Right atrium auricular region (tissue), 2 donors: ENCODE measurements at regions not wholly inside any gene's neighbourhood (a gene's known extent, or its start where the extent isn't known, plus 50 kb on each side); places are given as distances from the start of the nearest gene placed in this dataset.

Experiments used
- DNase-seq: peaks from one replicate; pipeline ENCODE4 v3.0.0-alpha.2; 2019; ENCODE audit warnings: low spot score
- H3K27ac ChIP-seq, 2 donors: fragments of 200-600 bp; sonication (generic); 1 replicate in 1 of 2; 2 replicates in 1 of 2; pipeline ENCODE4 v1.5.1; 2016 to 2019
- H3K27me3 ChIP-seq, 2 donors: fragments of 200-600 bp; sonication (generic); one replicate each; pipeline versions ENCODE4 v1.5.1 to v1.6.0; 2017 to 2019
- H3K36me3 ChIP-seq: fragments of 200-600 bp; sonication (generic); one replicate; pipeline ENCODE4 v1.5.1; 2016
- H3K4me1 ChIP-seq, 2 donors: fragments of 200-600 bp; sonication (generic); one replicate each; pipeline versions ENCODE4 v1.5.1 to v1.6.0; 2017 to 2019
- H3K4me3 ChIP-seq, 2 donors: fragments of 200-600 bp; sonication (generic); 1 replicate in 1 of 2; 2 replicates in 1 of 2; pipeline ENCODE4 v1.5.1; 2017 to 2019; ENCODE audit warnings: mild to moderate bottlenecking in 1 of 2, moderate library complexity in 1 of 2
- H3K9me3 ChIP-seq, 2 donors: fragments of 200-600 bp; sonication (generic); one replicate each; pipeline ENCODE4 v1.5.1; 2019
- CTCF ChIP-seq, 2 donors: fragments of 200-600 bp; sonication (generic); IDR thresholded peaks; one replicate each; pipeline ENCODE4 v1.5.1; 2019; ENCODE audit warnings: antibody characterized with exemption in 2 of 2

GRCh38 chr1:38623529-38623928, 236.0 kb downstream of the RRAGC start:
- Histone ChIP-seq H3K36me3 (no peaks in the 10 kb centered on the region), H3K4me1 (peaks cover 0 to 5% of the 10 kb centered on the region in 2 donors), H3K27me3 (no peaks in the 10 kb centered on the region), H3K27ac (no peak overlapping the region), H3K9me3 (peaks cover 0 to 1% of the 10 kb centered on the region in 2 donors), H3K4me3 (no peak overlapping the region)
- DNase-seq: no peak
- TF ChIP-seq CTCF (IDR thresholded peaks at IDR 0.05): no peak

GRCh38 chr1:38622197-38622596, 237.4 kb downstream of the RRAGC start:
- peaks cover 0 to 5% of the 10 kb centered on the region in 2 donors for H3K4me1 ChIP-seq
- H3K36me3 ChIP-seq: no peaks in the 10 kb centered on the region
- DNase-seq: no peak
- H3K9me3 ChIP-seq: no peaks in the 10 kb centered on the region
- H3K27me3 ChIP-seq: no peaks in the 10 kb centered on the region
- TF ChIP-seq CTCF (IDR thresholded peaks at IDR 0.05): no peak
- no peak overlapping the region for H3K4me3 ChIP-seq
- H3K27ac ChIP-seq: no peak overlapping the region

- Histone ChIP-seq H3K9me3 (no peaks in the 10 kb centered on the region), H3K4me3 (no peak overlapping the region), H3K27me3 (no peaks in the 10 kb centered on the region), H3K27ac (no peak overlapping the region), H3K4me1 (no peaks in the 10 kb centered on the region), H3K36me3 (no peaks in the 10 kb centered on the region)
- TF ChIP-seq CTCF (IDR thresholded peaks at IDR 0.05): no peak
- DNase-seq: no peak
These were observed 242.7 kb downstream of the RRAGC start for GRCh38 chr1:38616846-38617245.

GRCh38 chr1:38615680-38616079, 243.9 kb downstream of the RRAGC start:
- H3K4me3 ChIP-seq: no peak overlapping the region
- no peaks in the 10 kb centered on the region for H3K36me3 ChIP-seq
- H3K27me3 ChIP-seq: no peaks in the 10 kb centered on the region
- H3K9me3 ChIP-seq: no peaks in the 10 kb centered on the region
- no peak for TF ChIP-seq CTCF (IDR thresholded peaks at IDR 0.05)
- no peaks in the 10 kb centered on the region for H3K4me1 ChIP-seq
- DNase-seq: no peak
- H3K27ac ChIP-seq: no peak overlapping the region

- Histone ChIP-seq H3K9me3 (no peaks in the 10 kb centered on the region), H3K36me3 (no peaks in the 10 kb centered on the region), H3K4me1 (no peaks in the 10 kb centered on the region), H3K27me3 (no peaks in the 10 kb centered on the region), H3K4me3 (no peak overlapping the region), H3K27ac (no peak overlapping the region)
- no peak for TF ChIP-seq CTCF (IDR thresholded peaks at IDR 0.05)
- no peak for DNase-seq
These were observed 244.7 kb downstream of the RRAGC start for GRCh38 chr1:38614861-38615260.

- DNase-seq: no peak
- Histone ChIP-seq H3K4me3 (no peak overlapping the region), H3K4me1 (no peaks in the 10 kb centered on the region), H3K27me3 (no peaks in the 10 kb centered on the region), H3K9me3 (no peaks in the 10 kb centered on the region), H3K27ac (no peak overlapping the region), H3K36me3 (no peaks in the 10 kb centered on the region)
- TF ChIP-seq CTCF (IDR thresholded peaks at IDR 0.05): no peak
These were observed 245.6 kb downstream of the RRAGC start for GRCh38 chr1:38613996-38614395.
